Inferior parietal cortex (tissue), 1 donor: ENCODE measurements at regions not wholly inside any gene's neighbourhood (a gene's known extent, or its start where the extent isn't known, plus 50 kb on each side); places are given as distances from the start of the nearest gene placed in this dataset.
"Not testable (repeated sequence)": the region's sequence is repeated elsewhere in the genome, so short reads cannot be mapped to it uniquely, and the experiment has no call there.

Experiments used
- DNase-seq: peaks from one replicate; pipeline ENCODE4 v3.0.0-alpha.2; 2016; ENCODE audit errors: extremely low spot score

- peak; percentile 13 for DNase-seq
Measured at GRCh38 chr2:175414882-175415487, 233.5 kb upstream of the ATP5MC3 start.

GRCh38 chr2:175414191-175414881 lies 232.8 kb upstream of the ATP5MC3 start:
- DNase-seq: no peak

GRCh38 chr2:175410941-175411340 lies 229.4 kb upstream of the ATP5MC3 start:
- DNase-seq: not testable (repeated sequence)

- no peak for DNase-seq
Measured at GRCh38 chr2:175404839-175405238, 223.3 kb upstream of the ATP5MC3 start.

- no peak for DNase-seq
Measured at GRCh38 chr2:175403599-175404221, 222.2 kb upstream of the ATP5MC3 start.

- no peak for DNase-seq
Measured at GRCh38 chr2:175402571-175402970, 221.1 kb upstream of the ATP5MC3 start.

- DNase-seq: no peak
Measured at GRCh38 chr2:175401956-175402469, 220.5 kb upstream of the ATP5MC3 start.

- no peak for DNase-seq
Measured at GRCh38 chr2:175400975-175401374, 219.5 kb upstream of the ATP5MC3 start.

GRCh38 chr2:175399326-175399725 lies 217.8 kb upstream of the ATP5MC3 start:
- no peak for DNase-seq

- DNase-seq: no peak
Measured at GRCh38 chr2:175398848-175399247, 217.3 kb upstream of the ATP5MC3 start.

- DNase-seq: no peak
Measured at GRCh38 chr2:175396696-175397095, 215.2 kb upstream of the ATP5MC3 start.

GRCh38 chr2:175393851-175394250 lies 212.3 kb upstream of the ATP5MC3 start:
- DNase-seq: no peak

- no peak for DNase-seq
Measured at GRCh38 chr2:175383286-175383685, 201.8 kb upstream of the ATP5MC3 start.

GRCh38 chr2:175373729-175374128 lies 192.2 kb upstream of the ATP5MC3 start:
- DNase-seq: no peak

- no peak for DNase-seq
Measured at GRCh38 chr2:175372704-175373701, 191.5 kb upstream of the ATP5MC3 start.

- no peak for DNase-seq
Measured at GRCh38 chr2:175371378-175371777, 189.9 kb upstream of the ATP5MC3 start.

- peak; percentile 47 for DNase-seq
Measured at GRCh38 chr2:175366815-175367214, 185.3 kb upstream of the ATP5MC3 start.

GRCh38 chr2:175363699-175364098 lies 182.2 kb upstream of the ATP5MC3 start:
- no peak for DNase-seq

GRCh38 chr2:175362331-175362730 lies 180.8 kb upstream of the ATP5MC3 start:
- DNase-seq: no peak

- no peak for DNase-seq
Measured at GRCh38 chr2:175359710-175360109, 178.2 kb upstream of the ATP5MC3 start.

GRCh38 chr2:175356901-175357300 lies 175.4 kb upstream of the ATP5MC3 start:
- DNase-seq: no peak

- no peak for DNase-seq
Measured at GRCh38 chr2:175355246-175355645, 173.7 kb upstream of the ATP5MC3 start.
